GM19238 (cell line): ENCODE measurements at regions not wholly inside any gene's neighbourhood (a gene's known extent, or its start where the extent isn't known, plus 50 kb on each side); places are given as distances from the start of the nearest gene placed in this dataset.

Source experiments
- DNase-seq: peaks from one replicate; pipeline ENCODE4 v3.0.0; 2011; ENCODE audit warnings: low spot score; ENCODE audit not compliant: insufficient read length

DNA sequence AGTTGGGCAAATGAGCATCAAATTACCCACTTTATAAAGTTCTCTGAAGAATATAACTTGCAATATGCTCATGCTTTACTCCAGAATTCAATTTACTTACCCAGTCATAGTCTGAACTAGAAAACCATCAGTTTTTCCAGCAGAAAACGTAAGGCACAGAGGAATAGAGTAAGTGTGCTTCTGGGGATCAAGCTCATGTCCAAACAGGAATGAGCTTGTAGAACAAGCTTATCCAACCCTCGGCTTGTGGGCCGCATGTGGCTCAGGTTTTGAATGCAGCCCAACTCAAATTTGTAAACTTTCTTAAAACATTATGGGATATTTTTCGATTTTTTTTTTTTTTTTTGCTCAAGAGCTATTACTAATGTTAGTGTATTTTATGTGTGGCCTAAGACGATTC is 308.5 kb upstream of the KLF12 start:
- no peak for DNase-seq

DNA sequence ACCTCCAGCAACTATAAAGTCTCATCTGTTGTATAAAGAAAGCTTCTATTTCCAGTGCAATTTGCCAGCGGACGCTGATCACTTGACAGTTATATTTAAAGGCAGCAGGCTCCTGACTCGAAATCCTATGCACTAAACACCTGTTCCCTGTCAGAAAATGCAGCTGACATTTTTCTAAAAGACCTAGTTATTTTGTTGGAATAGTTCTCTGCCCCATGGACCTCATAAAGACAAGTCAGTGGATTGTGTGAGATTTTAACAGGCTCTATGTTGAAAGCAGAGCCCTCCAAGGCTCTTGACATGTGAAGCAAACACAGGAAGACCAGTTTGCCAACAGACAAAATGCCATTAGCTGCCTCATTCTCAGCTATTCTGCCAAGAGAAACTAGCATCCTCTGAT is 304.7 kb upstream of the KLF12 start:
- no peak for DNase-seq

DNA sequence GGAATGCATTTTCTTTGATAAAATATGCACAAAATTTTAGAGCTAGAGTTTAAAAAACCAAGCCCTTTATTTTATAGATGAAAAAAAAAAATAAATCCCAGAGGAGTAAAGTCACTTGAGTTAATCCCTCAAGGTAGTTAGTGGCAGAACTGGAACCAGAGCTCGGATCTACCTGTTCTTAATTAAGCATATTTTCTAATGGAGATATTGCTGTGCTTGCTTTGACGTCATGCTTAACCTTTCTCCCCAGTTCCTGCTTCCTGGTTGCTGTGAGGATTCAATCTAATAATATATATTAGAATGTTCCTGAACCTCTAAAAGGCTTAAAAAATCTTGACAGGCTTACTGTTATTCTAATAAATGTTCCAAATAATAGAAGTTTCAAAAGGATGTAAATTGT is 300.6 kb upstream of the KLF12 start:
- no peak for DNase-seq

DNA sequence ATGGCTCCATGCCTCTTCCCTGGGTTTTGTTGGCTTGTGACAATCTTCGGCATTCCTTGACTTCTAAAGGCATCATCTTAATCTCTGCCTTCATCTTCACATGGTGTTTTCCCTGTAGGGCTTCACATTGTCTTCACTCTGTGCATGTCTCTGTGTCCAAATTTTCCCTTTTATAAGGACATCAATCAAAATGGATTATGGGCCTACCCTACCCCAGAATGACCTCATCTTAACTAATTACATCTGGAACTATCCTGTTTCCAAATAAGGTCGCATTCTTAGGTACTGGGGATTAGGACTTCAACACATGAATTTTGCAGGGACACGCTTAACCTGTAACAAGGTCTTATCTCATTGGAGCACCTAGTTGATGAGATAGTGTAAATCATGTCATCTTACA is 290.3 kb upstream of the KLF12 start:
- DNase-seq = no peak

DNA sequence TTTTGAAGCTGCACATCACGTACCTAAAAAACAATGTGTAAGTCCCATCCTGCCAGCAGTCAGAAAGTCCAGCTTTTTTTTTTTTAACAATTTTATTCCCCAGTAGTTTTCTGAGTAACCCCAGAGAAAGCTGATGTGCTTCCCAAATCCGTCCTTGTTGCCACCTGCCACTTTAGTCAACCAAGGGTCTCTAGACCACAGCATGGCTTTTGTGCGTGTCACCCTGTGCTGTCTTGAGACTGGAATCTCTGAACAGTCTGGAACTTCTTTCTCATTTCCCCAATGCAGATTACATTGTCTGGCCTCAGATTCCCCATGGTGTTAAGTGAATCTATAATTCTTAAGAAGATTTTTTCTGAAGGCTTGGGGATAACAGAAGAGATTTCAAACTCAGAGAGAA is 289.2 kb upstream of the KLF12 start:
- no peak for DNase-seq

DNA sequence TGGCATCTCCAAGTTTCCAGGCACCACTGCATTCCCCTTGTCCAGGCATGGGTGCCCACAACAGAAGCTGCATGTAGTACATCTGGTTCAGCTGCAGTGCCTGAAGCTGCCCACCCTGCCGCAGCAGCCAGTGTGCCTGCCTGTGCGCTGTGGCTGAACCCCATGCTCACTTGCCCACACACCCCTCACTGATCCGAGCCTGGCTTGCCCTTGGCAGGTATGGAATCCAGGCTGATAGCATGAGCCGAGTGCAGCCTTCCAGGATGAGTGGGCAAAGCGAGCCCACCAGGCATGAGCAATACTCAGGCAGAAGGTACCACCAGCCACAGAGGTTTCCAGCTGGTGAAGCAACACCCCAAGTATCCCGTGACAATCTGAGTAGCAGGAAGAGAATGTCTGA is 280.3 kb upstream of the KLF12 start:
- no peak for DNase-seq

DNA sequence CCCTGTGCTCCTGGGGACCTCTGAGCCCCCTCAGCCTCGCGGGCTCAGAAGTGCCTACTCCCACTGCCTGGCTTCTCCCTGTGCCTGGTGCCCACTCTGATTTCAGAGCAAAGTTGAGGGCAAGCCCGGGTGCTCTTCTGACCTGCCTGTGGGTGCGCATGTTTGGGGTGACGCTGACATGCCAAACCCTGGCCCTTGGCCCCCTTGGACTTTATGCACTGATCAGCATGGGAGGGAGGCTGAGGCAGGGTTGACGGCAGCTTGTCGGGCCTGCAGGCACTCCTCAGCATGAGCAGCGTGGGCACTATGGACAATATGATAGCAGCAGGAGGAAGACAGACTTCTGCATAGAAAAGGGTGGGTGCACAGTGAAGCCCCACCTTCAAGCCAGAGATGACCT is 279.3 kb upstream of the KLF12 start:
- no peak for DNase-seq

DNA sequence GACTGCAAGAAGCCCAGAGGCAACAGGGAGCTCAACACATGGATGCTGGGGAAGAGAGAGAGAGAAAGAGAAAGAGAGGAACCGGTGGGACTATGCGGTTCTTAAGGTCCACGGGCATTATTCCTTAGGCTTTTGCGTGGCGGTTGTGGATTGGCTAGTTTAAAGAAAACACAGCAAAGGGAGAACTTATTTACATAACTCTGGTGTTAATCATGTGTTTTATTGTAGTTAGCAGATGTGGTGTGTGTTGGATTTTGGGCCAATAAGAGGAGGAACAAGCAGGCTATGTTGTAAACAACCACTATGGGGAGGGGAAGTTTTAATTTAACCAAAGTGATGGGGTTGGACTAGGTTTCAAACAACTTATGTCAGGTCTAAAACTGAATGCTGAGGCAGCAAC is 275.3 kb upstream of the KLF12 start:
- no peak for DNase-seq

DNA sequence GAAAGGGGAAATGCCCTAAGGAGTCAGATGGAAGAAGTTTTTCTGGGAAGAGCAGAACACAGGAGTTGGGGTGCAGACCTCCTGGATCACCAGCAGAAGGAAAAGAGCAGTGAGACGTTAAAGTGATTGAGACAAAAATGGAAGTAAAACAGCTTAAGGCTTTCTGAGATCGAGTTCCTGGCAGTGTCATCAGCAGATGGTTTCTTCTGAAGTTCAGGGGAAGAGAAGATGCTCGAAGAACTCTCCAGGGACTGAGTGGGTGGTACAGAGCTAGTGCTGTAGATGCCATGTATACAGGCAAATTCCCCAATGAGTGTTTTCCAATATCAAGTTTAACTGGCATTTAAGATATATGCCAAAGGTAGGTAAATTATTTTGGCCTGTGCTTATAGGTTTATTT is 272.2 kb upstream of the KLF12 start:
- DNase-seq = no peak

DNA sequence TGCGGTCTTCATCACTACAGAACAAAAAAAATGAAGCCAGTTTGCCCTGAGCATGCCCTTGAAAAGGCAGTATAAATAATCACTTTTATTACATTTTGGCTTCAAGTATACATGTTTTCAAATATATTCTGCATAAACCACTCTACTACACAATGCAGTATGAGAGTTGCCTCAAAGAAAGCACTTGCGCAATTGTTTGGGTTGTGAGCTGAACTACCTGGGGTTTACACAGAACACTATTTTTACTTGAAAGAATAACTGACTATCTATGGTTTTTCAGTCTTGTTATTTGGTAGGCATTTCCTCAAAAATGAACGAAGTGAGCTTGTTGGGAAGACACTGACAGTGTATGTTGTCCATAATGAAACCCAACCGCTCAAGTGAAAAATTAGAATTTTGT is 264.4 kb upstream of the KLF12 start:
- DNase-seq = no peak

DNA sequence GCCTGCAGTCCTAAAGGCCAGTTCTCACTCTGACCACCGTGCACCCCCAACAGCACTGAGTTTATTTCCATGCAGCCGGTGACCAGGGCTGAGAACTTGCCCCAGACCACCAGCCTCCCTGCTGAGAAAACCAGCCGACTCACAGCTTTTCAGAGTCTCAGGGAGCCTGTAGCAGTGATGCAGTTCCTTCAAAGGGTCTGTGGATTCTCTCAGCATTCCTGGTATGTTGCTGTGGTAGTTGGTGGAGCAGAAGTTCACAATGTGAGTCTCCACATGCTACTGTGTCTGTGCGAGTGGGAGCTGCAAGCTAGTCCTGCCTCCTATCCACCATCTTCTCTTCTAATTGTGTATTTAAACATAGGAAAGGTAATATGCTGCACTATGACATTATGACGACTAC is 254.9 kb upstream of the KLF12 start:
- DNase-seq = no peak

DNA sequence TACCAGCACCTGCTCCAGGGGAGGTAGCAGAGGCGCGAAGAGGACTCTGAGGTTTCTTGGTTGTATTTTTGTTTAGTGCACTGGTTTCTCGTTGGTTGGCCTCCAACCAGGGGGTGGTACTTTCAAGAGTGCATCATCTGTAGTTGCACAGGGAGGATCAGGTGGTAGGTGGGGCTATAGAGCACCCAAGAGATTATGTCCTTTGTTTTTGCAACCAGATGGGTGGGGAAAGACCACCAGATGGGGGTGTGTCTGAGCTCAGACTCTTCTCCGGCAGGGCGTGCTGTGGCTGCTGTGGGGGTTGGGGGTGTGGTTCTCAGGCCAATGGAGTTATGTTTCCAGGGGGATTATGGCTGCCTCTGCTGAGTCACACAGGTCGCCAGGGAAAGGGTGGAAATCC is 254.4 kb upstream of the KLF12 start:
- no peak for DNase-seq

DNA sequence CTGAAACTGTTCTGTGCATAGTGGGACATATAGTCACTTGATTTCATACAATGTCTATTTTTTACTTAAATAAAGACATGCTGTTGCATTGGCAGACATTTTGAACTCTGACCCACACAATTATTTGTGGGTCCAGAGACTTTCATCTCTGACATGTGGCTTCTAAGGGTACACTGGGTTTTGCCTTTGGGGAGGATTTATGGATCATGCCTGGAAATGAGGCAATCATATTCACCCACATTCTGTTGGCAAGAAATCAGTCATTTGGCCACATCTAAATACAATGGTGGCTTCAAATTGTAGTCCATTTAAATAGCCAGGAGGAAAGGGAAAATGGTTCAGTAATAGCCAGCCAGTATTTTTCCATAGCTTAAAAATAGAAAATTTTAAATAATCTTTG is 238.3 kb upstream of the KLF12 start:
- DNase-seq = no peak

DNA sequence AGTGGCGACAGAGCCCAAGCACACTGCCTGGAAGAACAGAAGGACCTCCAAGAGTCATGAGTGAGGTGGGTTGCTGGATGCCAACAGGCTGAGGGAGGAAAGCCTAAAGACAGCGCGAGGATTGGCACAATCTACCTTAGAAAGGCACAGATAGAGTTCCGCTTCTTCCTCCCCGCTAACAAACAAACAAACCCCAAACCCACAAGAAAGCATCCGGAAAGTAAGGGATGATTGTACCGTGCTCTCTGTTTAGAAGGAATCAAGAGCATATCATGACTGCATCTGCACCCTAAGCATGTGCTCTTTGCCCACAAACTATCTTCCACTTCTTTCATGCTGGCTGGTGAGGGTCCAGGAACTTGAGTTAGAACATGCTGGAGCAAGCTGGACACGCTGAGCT is 233.0 kb upstream of the KLF12 start:
- no peak for DNase-seq

DNA sequence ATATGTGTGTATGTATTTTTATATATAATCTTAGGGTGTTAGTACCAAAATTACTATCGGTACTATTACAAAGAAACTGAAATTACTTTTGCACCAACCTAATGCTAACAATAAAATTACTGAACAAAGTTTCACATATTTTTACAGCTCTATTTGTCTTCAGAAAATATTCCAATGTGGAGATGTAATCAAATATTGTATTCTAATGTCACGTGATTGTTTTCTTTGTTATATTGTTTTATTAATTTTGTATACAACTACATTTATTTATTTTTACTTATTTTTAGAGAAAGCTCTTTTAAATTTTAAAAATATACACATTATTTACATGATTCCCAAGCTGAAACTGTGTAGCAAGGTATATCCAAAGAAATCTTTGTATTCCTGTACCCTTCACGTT is 227.1 kb upstream of the KLF12 start:
- DNase-seq = no peak

DNA sequence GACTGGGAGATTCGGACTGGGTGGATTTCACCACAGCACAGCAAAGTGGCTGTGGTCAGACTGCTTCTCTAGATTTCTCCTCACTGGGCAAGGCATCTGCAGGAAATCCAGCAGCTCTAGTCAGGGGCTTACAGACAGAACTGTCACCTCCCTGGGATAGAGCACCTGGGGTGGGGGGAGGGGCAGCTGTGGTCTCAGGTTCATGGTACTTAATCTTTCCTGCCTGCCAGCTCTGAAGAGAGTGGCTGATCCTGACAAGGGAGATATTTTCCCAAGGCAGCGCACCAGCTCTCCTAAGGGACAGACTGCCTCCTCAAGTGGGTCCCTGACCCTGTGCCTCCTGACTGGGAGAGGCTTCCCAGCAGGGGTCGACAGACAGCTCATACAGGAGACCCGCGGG is 212.8 kb upstream of the KLF12 start:
- no peak for DNase-seq

DNA sequence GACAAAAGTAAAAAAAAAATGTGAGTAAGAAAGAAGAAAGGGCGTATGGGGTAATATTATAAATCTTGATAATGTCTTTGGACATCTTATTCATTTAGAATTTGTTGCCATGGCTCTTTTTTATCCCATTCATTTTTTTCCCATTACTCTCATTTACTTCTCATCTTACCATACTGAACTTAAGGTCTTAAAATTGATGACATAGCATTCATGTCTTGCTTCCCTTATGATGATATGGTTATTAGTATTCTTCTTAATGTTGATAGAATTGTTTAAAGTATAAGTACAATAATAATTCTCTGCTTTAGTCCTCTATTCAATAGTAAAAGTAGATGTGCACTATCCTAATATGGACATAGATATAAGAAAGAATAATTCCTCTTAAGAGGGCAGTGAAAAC is 204.1 kb upstream of the KLF12 start:
- DNase-seq = no peak

DNA sequence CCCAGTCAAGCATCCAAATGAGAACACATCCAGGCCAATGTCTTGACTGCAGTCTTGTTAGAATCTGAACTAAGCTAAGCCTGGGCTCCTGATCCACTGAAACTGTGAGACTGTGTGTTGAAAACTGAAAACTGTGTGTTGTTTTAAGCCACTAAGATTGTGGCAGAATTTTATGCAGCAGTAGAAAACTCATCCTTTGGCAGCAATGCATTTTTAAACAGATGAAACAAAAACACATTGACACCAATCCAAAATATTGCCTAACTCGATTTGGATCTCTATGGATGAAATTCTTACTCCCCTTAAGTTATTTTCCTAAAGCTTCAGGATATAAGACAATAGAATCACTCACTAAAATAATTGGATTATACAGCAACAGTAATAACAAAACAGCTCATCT is 202.3 kb upstream of the KLF12 start:
- no peak for DNase-seq

DNA sequence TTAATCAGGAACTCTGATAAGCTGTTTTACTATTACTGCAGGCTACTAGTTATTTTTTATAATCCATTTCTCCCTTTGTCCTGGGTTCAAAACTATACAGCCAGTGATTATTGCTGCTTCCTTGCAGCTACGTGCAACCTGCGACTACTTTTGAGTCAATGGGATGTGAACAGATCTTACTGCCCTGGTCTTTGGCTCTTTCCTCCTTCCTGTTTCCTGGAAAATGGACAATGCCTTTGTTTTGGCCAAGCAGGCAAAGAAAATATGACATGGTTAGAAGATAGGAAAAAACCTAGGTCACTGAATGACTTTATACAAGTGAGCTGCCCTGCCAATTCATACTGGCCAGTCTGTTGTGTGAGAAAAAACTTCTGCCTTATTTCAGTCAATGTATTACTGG is 201.2 kb upstream of the KLF12 start:
- no peak for DNase-seq

DNA sequence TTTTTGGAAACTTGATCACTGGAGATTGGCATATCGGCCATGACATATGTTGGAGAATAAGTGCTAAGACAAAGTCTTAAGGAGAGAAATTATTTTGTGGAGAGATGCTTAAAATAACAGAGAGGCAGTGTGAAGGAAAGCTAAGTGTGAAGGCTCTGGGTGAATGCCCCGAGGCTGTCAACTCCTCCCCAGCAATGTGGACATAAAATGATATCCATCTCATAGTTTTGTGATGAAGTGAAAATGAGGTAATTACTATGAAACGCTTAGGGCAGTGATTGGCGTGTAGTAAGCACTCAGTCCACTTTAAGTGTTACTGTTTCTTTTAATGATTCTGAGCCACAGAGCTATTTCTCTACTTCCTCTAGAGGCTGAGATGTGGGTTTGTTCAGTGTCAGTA is 195.8 kb upstream of the KLF12 start:
- no peak for DNase-seq

DNA sequence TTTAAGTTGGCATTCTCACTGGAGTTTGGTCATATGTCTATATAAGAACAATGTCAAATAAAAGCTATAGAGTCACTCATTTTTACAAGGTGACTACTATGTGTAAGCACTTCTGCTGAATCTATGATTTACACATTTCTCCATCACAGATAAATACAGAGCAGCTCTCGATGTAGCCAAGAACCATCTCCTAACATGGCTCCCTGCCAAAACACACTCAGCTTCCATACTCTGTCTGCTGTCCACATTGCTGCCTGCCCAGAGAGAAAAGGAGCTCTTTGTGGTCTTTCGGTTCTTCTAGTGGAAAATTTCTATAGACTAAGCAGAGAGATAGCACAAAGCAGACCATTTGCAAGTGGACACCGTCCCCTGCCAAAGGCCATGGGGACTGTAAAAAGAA is 190.9 kb upstream of the KLF12 start:
- no peak for DNase-seq

DNA sequence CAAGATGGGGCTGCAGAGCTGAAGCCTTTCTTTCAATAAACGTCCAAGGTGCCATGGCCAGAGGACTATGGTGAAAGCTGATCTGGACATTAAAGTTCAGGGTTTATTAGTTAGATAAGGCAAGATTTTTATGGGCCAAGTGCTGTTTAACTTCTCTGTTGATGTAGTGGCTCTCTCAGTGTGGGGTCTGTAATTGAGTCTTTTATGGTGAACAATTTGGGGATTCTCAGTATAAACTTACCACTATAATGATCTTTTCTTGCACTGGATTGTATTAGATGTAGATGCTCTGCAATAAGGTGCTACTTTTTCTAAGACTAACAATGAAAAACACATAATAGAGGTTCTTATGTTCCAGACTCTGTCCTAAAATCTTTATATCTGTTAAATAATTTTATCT is 190.1 kb upstream of the KLF12 start:
- no peak for DNase-seq

DNA sequence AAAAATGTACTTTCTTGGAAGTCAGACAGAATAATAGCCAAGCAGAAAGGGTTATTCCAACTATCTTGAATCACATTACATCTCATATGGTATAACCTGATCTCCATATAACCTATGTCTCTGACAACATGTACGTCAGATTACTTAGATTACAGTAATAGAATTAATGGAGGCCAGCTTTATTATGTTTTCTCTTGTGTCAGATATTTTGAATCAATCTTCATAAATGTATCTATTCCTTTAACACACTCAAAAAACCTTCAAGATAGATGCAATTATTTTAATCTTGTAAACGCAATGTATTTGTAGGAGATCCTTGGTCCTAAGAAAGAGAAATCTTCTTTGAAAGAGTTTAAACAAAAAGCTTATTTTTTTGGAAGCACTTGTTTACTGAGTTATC is 188.4 kb upstream of the KLF12 start:
- no peak for DNase-seq

DNA sequence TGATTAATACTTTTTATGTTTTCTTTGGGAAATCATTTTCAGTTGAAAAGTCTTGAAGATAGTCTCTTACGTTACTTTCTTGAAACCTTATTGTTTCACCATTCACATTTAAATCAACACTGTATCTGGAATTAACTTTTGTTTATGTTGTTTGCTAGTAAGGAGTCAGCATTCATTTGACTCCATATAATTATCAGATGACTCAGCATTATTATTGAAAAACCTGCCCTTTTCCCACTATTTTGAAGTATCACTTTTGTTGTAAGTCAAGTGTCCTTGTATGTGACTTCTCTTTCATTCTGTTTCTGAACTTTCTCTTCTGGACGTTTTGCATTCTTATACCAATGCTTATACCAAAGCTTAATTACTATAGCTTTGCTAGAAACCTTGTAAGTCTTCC is 186.1 kb upstream of the KLF12 start:
- DNase-seq = no peak

DNA sequence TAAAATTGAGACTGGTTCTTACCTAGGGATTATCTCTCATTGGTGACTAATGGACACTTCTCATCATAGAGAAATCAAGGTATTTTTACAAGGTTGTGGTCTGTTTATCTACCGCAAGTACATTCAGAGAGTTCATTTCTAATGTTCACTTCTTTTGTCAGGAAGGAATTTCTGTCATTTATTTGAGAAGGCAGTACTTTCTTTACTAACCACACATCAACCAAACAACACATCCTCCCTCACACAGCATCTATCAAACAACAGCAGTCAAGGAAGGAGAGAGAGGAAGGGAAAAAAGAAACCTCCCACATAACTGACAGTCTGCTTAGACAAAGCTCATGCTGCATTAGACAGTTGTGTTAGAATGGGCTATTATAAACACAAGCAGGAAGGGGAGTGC is 182.3 kb upstream of the KLF12 start:
- no peak for DNase-seq
